ENCODE measurements at regions not wholly inside any gene's neighbourhood (a gene's known extent, or its start where the extent isn't known, plus 50 kb on each side); places are given as distances from the start of the nearest gene placed in this dataset.

- TF ChIP-seq REST (IDR thresholded peaks at IDR 0.05; ENCODE audit: low read depth): no peak
- no peak for TF ChIP-seq CEBPB (IDR thresholded peaks at IDR 0.05)
- no peak for TF ChIP-seq USF1 (IDR thresholded peaks at IDR 0.05)
- TF ChIP-seq CREB1 (IDR thresholded peaks at IDR 0.05; ENCODE audit: low read depth): no peak
- TF ChIP-seq RAD21 (IDR thresholded peaks at IDR 0.05; ENCODE audit: low read depth): no peak
- TF ChIP-seq MAX (IDR thresholded peaks at IDR 0.05): no peak
- TF ChIP-seq EP300 (IDR thresholded peaks at IDR 0.05; ENCODE audit: borderline replicate concordance): no peak
- TF ChIP-seq YY1 (IDR thresholded peaks at IDR 0.05; ENCODE audit: low read depth): no peak
- no peak for TF ChIP-seq TAF1 (IDR thresholded peaks at IDR 0.05; ENCODE audit: low read depth)
- no peak for TF ChIP-seq TCF12 (IDR thresholded peaks at IDR 0.05; ENCODE audit: low read depth)
- no peak for TF ChIP-seq NFIC (IDR thresholded peaks at IDR 0.05)
- no peak for TF ChIP-seq TEAD4 (IDR thresholded peaks at IDR 0.05)
Observed at GRCh38 chr10:4076983-4077382, 292.0 kb upstream of the KLF6 start.

Measured in Ishikawa (cell line).